HG02938 (cell line): ENCODE measurements at regions not wholly inside any gene's neighbourhood (a gene's known extent, or its start where the extent isn't known, plus 50 kb on each side); places are given as distances from the start of the nearest gene placed in this dataset.
"Not testable (repeated sequence)": the region's sequence is repeated elsewhere in the genome, so short reads cannot be mapped to it uniquely, and the experiment has no call there.

Experiments
- ATAC-seq: cut with Tn5 transposase; IDR thresholded peaks from one replicate; pipeline ENCODE4 v1.9.1; 2021; ENCODE audit warnings: mild to moderate bottlenecking, moderate library complexity; ENCODE audit not compliant: unreplicated experiment

GRCh38 chr20:48335308-48336050 is 492.3 kb downstream of the PREX1 start:
- no peak for ATAC-seq

DNA sequence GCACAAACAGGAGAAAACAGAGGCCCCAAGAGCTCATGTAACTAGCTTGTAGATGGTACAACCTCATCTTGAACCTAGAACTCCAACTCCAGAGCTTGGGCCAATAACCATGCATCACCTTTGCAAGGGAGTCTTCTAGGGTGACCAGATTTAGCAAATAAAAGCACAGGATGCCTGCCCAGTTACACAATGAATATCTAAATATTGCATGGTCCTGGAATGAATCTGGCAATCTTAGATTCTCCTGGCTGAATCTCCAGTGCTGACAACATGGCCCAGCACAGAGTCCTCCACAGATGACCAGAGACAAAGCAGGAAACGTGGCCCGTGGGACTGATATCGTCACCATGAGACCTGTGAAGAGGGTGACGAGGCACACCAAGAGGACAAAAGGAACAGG is 494.1 kb downstream of the PREX1 start:
- ATAC-seq = no peak

- no peak for ATAC-seq
Observed at GRCh38 chr20:48332555-48332954, 495.2 kb downstream of the PREX1 start.

DNA sequence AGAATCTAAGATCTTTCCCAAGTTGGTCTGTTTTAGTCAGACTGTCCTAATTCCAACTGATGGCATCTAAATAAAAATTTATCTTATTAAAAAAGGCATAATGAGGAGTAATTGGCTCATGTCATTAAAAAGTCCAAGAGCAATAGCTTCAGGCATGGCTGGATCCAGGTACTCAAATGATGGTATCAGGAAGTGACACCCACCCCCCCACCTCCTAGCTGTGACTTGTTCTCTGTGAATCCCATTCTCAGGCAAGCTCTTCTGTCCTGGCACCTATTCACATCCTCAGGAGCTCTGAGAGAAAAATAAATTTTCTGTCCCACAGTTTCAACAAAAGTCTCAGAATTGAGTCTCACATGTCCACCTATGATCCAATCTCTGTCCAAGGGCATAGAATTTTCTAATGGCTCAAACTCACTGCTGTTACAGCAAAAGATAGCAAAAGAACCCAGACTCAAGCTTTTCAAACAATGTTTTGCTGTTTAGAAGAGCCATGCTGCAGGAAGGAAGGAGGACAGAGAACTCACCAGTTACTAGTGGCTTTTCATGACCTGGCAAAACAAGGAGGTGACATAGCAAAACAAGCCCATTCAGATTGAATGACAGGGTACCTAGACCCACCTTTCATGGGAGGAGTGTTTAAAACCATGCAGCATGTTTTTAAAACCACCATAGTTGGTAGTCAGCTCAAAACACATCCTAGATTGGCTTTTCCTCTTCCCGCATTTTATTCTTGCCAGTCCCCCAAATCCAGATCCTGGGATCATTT is 496.1 kb downstream of the PREX1 start:
- no peak for ATAC-seq

- ATAC-seq = no peak
Observed at GRCh38 chr20:48329676-48330664, 497.8 kb downstream of the PREX1 start.

- ATAC-seq = no peak
Observed at GRCh38 chr20:48329031-48329615, 498.7 kb downstream of the PREX1 start.

- ATAC-seq = not testable (repeated sequence)
Observed at GRCh38 chr20:48327848-48328247, 500.0 kb downstream of the PREX1 start.

DNA sequence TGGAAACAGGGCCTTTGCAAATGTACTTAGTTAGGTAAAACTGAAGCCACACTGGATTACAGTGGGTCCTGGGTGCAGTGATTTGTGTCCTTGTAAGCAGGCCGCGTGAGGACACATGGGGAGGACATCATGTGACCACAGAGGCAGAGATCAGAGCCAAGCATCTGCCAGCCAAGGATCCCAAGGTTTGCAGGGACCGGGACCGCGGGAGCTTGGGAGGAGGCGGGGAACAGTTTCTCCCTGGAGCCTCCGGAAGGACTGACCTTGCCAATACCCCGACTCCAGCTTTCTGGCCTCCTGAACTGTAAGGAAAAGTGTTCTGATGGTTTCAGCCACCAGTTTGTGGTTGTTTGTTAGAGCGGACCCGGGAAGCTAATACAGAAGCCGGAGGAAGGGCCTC is 500.9 kb downstream of the PREX1 start:
- no peak for ATAC-seq

DNA sequence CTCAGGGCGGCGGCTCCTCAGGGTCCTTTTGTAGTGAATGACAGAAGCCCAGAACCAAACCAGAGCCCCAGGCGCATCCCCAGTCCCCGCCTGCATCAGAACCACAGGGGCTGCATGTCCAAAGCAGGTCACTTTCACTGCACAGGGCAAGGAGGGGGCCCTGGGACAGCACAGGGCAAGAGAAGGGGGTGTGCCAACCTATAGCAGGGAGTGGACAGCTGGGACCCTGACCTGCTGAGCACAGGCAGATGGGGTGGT is 501.4 kb downstream of the PREX1 start:
- ATAC-seq = no peak

- no peak for ATAC-seq
Observed at GRCh38 chr20:48325656-48326433, 502.0 kb downstream of the PREX1 start.

- no peak for ATAC-seq
Observed at GRCh38 chr20:48324744-48325143, 503.1 kb downstream of the PREX1 start.

DNA sequence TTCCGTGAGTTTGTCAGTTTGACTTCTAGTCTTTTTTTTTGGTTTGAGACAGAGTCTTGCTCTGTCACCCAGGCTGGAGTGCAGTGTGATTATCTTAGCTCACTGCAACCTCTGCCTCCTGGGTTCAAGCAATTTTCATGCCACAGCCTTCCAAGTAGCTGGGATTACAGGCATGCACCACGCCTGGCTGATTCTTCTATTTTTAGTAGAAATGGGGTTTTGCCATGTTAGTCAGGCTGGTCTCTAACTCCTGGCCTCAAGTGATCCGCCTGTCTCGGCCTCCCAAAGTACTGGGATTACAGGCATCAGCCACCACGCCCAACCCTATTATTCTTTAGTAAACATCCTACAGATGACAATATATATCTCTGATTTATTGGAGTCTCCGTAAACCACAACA is 506.5 kb downstream of the PREX1 start:
- no peak for ATAC-seq

DNA sequence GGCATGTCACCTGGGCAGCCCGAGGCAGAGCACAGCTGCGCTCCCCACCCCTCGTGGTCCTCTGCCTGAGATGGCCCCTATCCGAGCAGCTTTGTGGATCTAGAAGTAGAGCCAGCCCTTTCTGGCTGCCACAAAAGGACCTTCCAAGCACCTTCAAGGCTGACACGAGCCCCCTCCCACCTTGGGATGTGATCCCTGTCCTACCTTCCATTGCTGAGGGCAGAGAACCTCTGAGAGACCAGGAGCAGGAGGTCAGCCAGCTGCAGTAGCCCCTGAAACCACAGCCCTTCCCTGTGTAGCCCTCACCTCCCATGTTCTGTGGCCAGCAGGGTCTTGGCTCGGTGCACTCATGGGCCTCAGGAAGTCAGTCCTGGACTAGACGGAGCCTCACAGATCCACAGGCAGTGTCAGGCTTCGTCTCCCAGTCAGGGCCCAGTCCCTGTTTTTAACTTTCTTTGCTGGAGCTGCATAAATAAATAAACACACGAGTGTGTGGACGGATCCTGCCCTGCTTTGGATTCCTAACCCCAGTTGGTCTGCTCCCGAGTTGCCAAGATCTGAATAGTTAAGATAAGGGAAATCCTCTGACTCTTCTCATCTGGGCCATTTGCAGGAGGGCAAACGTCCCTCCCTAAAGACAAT is 507.7 kb downstream of the PREX1 start:
- ATAC-seq = no peak

DNA sequence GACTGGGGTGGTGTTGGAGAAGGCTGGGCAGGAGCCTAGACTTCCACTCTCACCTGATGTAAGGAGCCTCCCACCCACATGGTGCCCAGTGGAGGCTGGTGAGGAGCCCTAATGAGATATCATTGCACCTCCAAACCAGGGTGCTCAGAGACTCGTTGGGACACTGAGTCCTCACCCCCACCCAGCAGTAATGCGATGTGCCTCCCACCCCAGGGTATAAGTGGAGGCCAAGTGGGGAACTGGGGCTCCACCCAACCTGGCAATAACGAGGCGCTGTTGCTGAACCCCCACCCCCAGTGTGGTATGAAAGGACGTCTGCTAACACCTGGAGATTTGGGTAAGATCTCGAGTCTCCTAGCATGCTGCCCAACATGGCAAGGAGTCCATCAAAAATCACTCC is 510.2 kb downstream of the PREX1 start:
- no peak for ATAC-seq

GRCh38 chr20:48314925-48315592 is 512.7 kb downstream of the PREX1 start:
- ATAC-seq = no peak

DNA sequence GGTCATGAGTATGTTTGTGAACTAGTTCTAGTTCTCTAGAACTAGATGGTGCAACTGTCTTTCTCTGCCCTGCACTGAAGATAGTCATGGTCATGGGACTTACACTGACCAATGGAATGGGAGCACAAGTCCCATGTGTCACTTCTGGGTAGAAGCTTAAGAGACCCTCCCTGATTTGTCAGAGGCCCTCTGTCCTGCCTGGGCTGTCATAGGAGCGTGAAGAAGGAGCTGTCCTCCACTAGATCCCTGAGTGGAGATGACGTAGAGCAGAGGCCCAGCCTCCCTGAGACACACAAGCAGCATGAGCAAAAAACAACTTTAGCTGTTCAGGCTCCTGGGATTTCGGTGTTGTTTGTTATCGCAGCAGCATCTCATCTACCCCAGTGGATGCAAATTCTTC is 514.5 kb downstream of the PREX1 start:
- no peak for ATAC-seq

DNA sequence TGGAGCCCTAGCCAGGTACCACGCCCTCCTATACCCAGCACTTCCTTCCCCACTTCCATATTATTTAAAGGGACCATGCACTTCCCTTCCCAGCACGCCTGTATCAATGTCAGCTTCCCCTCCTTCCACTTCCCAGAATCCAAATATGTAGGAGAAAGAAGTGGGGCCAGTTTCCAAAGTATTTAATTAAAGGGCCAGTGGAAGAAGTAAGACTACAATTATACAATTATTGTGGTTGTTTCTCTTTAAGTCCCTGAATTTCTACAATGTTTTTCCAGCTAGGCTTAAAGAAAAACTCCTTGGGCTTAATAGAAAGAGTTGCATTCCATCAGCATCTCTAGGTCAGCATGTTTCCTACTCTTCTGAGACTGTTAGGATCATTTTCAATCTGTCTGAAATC is 515.8 kb downstream of the PREX1 start:
- no peak for ATAC-seq

- ATAC-seq = no peak
Observed at GRCh38 chr20:48310305-48310704, 517.5 kb downstream of the PREX1 start.

DNA sequence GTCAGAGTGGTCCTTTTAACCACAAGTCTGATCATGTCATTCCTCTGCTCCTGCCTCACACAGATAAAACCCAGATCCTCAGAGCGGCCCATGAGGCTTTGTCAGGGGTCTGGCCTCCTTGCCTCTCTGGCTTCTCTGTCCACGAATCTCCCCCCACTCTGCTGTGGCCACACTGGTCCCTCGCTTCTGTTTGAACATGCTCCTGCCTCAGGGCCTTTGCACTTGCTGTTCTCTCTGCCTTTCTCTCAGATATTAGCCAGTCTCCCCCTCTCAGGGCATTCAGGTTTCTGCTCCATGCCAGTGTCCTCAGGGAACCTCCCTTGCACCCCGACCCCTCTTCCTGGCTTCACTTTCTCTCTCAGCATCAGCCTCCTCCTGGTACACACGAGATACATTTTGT is 518.5 kb downstream of the PREX1 start:
- ATAC-seq = no peak
